ENCODE measurements at regions not wholly inside any gene's neighbourhood (a gene's known extent, or its start where the extent isn't known, plus 50 kb on each side); places are given as distances from the start of the nearest gene placed in this dataset.

DNA sequence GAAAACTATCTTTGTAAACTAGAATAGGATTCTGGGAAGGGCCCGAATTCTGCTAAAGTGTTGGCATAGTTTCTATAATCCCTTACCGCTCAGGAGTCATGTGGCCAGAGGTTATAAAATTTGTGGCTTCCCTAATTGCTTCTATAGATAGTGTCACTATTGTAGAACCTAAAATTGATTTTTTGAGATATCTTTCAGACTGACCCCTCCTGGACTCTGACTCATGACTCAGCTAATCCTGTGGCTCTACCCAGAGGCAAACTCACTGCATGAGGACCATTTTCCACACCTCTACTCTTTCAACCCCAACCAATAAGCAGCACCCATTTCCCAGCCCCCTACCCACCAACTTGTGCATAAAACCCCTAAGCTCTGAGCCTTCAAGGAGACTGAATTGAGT lies 61.8 kb upstream of the PRSS23 start:
- no peaks in the 10 kb centered on the region for H4K20me1 ChIP-seq (ENCODE audit: control insufficient read depth, insufficient read depth, insufficient read length)
- no peak overlapping the region for H3K27ac ChIP-seq (ENCODE audit: insufficient read length, low read depth, low read length)
- H3K79me1 ChIP-seq (ENCODE audit: insufficient read depth, low read depth, low read length, poor library complexity, severe bottlenecking): no peaks in the 10 kb centered on the region
- no peak overlapping the region for H2BK120ac ChIP-seq (ENCODE audit: low read depth, low read length, poor library complexity, severe bottlenecking)
- TF ChIP-seq, protein P1, sequence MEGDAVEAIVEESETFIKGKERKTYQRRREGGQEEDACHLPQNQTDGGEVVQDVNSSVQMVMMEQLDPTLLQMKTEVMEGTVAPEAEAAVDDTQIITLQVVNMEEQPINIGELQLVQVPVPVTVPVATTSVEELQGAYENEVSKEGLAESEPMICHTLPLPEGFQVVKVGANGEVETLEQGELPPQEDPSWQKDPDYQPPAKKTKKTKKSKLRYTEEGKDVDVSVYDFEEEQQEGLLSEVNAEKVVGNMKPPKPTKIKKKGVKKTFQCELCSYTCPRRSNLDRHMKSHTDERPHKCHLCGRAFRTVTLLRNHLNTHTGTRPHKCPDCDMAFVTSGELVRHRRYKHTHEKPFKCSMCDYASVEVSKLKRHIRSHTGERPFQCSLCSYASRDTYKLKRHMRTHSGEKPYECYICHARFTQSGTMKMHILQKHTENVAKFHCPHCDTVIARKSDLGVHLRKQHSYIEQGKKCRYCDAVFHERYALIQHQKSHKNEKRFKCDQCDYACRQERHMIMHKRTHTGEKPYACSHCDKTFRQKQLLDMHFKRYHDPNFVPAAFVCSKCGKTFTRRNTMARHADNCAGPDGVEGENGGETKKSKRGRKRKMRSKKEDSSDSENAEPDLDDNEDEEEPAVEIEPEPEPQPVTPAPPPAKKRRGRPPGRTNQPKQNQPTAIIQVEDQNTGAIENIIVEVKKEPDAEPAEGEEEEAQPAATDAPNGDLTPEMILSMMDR (conservative IDR thresholded peaks at IDR 0.05): no peak
- H4K8ac ChIP-seq (replicated peaks; ENCODE audit: insufficient read length, low read depth, low read length): no peak overlapping the region
- no peak overlapping the region for H3K4me2 ChIP-seq (ENCODE audit: insufficient read depth, insufficient read length, low read length)
- Mint-ChIP-seq H3K27ac (no peak overlapping the region), H3K4me1 (peaks cover 21 to 29% of the 10 kb centered on the region in 2 experiments), H3K27me3 (ENCODE audit: low read depth) (no peaks in the 10 kb centered on the region), H3K9me3 (peaks cover 0 to under 1% of the 10 kb centered on the region in 2 experiments; a peak in 2 of 5 replicates), H3K4me3 (no peak overlapping the region), H3K36me3 (ENCODE audit: insufficient read depth in 1 of 3, low read depth in 3 of 3) (peaks cover 0 to 2% (median 0%) of the 10 kb centered on the region in 3 experiments; a peak in 1 of 7 replicates)
- no peak overlapping the region for H3K23ac ChIP-seq (ENCODE audit: insufficient read length, low read depth, low read length)
- no peak overlapping the region for H2BK15ac ChIP-seq (ENCODE audit: low read depth, low read length)
- no peak overlapping the region for H3K9ac ChIP-seq (ENCODE audit: extremely low read depth, insufficient read length, low read length)
- no CpG with 5 or more reads among the region's 2 CpGs for WGBS (ENCODE audit: extremely low coverage, insufficient read length, low lambda C conversion rate)
- H3K9me3 ChIP-seq (ENCODE audit: control insufficient read depth, low read depth, low read length): no peaks in the 10 kb centered on the region
- no peaks in the 10 kb centered on the region for H3K23me2 ChIP-seq (ENCODE audit: insufficient read length, low read depth, low read length, poor library complexity, severe bottlenecking)
- no peak overlapping the region for H4K5ac ChIP-seq (ENCODE audit: insufficient read length, low read depth, low read length)
- no peak overlapping the region for H3K4ac ChIP-seq (ENCODE audit: low read depth, low read length)
- no peaks in the 10 kb centered on the region for H3K79me2 ChIP-seq (ENCODE audit: insufficient read depth, low read length)
- H2BK20ac ChIP-seq (ENCODE audit: low read depth, low read length, poor library complexity, severe bottlenecking): no peak overlapping the region
- H2BK12ac ChIP-seq (ENCODE audit: insufficient read length, low read depth, low read length): no peak overlapping the region
- DNase-seq: no peak
- no peak overlapping the region for H3K14ac ChIP-seq (ENCODE audit: insufficient read depth, low read length)
- no peak overlapping the region for H2AFZ ChIP-seq (ENCODE audit: low read length)
- H3K27me3 ChIP-seq (ENCODE audit: insufficient read depth, low read length): no peaks in the 10 kb centered on the region
- H4K91ac ChIP-seq (ENCODE audit: insufficient read length, low read depth, low read length): no peak overlapping the region
- H3K4me1 ChIP-seq (ENCODE audit: insufficient read depth, low read length): no peaks in the 10 kb centered on the region; the same call in 1 of the 2 replicates
- no peak overlapping the region for H2AK5ac ChIP-seq (ENCODE audit: insufficient read length, low read length)
- H2BK5ac ChIP-seq (ENCODE audit: insufficient read length, low read length): no peak overlapping the region
- no peak overlapping the region for H3T11ph ChIP-seq (ENCODE audit: low read length)
- H3K56ac ChIP-seq (ENCODE audit: insufficient read length, low read depth, low read length): no peak overlapping the region
- H3K18ac ChIP-seq (ENCODE audit: insufficient read length, low read depth, low read length): no peak overlapping the region
